GM12878 (cell line): ENCODE measurements at regions not wholly inside any gene's neighbourhood (a gene's known extent, or its start where the extent isn't known, plus 50 kb on each side); places are given as distances from the start of the nearest gene placed in this dataset.

Source experiments
- ATAC-seq: fragments of 200-7000 bp; cut with Tn5 transposase; 3 replicates; pipeline ENCODE4 v1.9.1; 2020; ENCODE audit warnings: mild to moderate bottlenecking, moderate library complexity
- BruUV-seq: library from RNA; stranded (reverse); fragments of 400-500 nt; replicated peaks from 2 replicates; lab custom pipeline; 2021; lab: Mats Ljungman, UMichigan
- CTCF ChIA-PET: fragments of 300-600 bp; sonication (Branson Sonifier 250); formaldehyde crosslinking; extraction: SDS; loops from one replicate; lab custom pipeline; 2021; ENCODE audit warnings: inconsistent platforms; lab: Yijun Ruan, JAX
- POLR2A ChIA-PET: fragments of 350-600 bp; formaldehyde crosslinking; extraction: SDS; loops from one replicate; lab custom pipeline; 2021; ENCODE audit warnings: inconsistent platforms; lab: Charles Lee
- RAD21 ChIA-PET: fragments of 300-600 bp; sonication (Branson Sonifier 250); formaldehyde crosslinking; loops from one replicate; lab custom pipeline; 2023; ENCODE audit warnings: antibody characterized with exemption; ENCODE audit not compliant: unreplicated experiment; lab: Charles Lee
- SMC1A ChIA-PET: fragments of 300-600 bp; sonication (Branson Sonifier 250); formaldehyde crosslinking; loops from one replicate; lab custom pipeline; 2023; ENCODE audit not compliant: unreplicated experiment, uncharacterized antibody; lab: Charles Lee
- DNase-seq: peaks from one replicate; pipeline ENCODE4 v3.0.0-alpha.2; 2011; ENCODE audit warnings: low read depth, low spot score
- FAIRE-seq: peaks from 3 replicates; lab custom pipeline; 2011; peaks lifted over from hg19 to GRCh38; lab: Jason Lieb, UNC
- H2AFZ ChIP-seq: 2 replicates; pipeline ENCODE4 v1.6.0; 2011; ENCODE audit warnings: low read depth, low read length, control low read depth; ENCODE audit not compliant: control insufficient read depth
- H3K27ac ChIP-seq: 2 replicates; pipeline ENCODE4 v1.5.1; 2011; ENCODE audit warnings: control low read depth; ENCODE audit not compliant: control insufficient read depth, insufficient read depth
- H3K27me3 ChIP-seq, 2 experiments: replicated peaks in 1 of 2; 2 replicates each; pipeline versions ENCODE4 v1.6.0 to v1.6.1; 2011; ENCODE audit warnings: low read length in 1 of 2; ENCODE audit not compliant: control insufficient read depth in 2 of 2, insufficient read depth in 2 of 2
- H3K36me3 ChIP-seq, 2 experiments: 2 replicates each; pipeline ENCODE4 v1.5.1; 2011; ENCODE audit warnings: low read length in 1 of 2; ENCODE audit not compliant: control insufficient read depth in 2 of 2, insufficient read depth in 2 of 2
- H3K4me1 ChIP-seq: 2 replicates; pipeline ENCODE4 v1.6.1; 2011; ENCODE audit warnings: mild to moderate bottlenecking, low read length, moderate library complexity, mixed read lengths; ENCODE audit not compliant: control insufficient read depth, insufficient read depth
- H3K4me2 ChIP-seq: 2 replicates; pipeline ENCODE4 v1.6.0; 2011; ENCODE audit warnings: control low read depth; ENCODE audit not compliant: control insufficient read depth, insufficient read depth
- H3K4me3 ChIP-seq: fragments of 200-600 bp; sonication (generic); 2 replicates; pipeline ENCODE4 v1.5.1; 2016
- H3K79me2 ChIP-seq: 2 replicates; pipeline ENCODE4 v1.6.0; 2011; ENCODE audit warnings: low read length; ENCODE audit not compliant: control insufficient read depth, insufficient read depth
- H3K9ac ChIP-seq: 2 replicates; pipeline ENCODE4 v1.8.0; 2011; ENCODE audit warnings: low read length, control low read depth, mixed read lengths; ENCODE audit not compliant: control insufficient read depth, insufficient read depth
- H3K9me3 ChIP-seq: replicated peaks from 3 replicates; pipeline ENCODE4 v1.5.1; 2011; ENCODE audit warnings: mild to moderate bottlenecking, low read length; ENCODE audit not compliant: control insufficient read depth, insufficient read depth
- H4K20me1 ChIP-seq: 2 replicates; pipeline ENCODE4 v1.6.0; 2011; ENCODE audit not compliant: control insufficient read depth, insufficient read depth
- BRCA1 ChIP-seq: IDR thresholded peaks from 2 replicates; pipeline ENCODE4 v1.6.1; 2011; ENCODE audit warnings: low read depth, low read length, improper control_type of control experiment
- CEBPZ ChIP-seq: fragments of 150-350 bp; IDR thresholded peaks from 2 replicates; pipeline ENCODE4 v1.6.1; 2016; ENCODE audit warnings: low read depth, low read length
- CREB1 ChIP-seq: IDR thresholded peaks from 2 replicates; pipeline ENCODE4 v1.6.1; 2012; ENCODE audit warnings: low read depth, mild to moderate bottlenecking, inconsistent platforms
- HCFC1 ChIP-seq: fragments of 150-350 bp; IDR thresholded peaks from 2 replicates; pipeline ENCODE4 v1.6.1; 2014; ENCODE audit warnings: low read length
- IRF5 ChIP-seq: fragments of 450-650 bp; IDR thresholded peaks from 2 replicates; pipeline ENCODE4 v1.6.1; 2017; ENCODE audit warnings: borderline replicate concordance
- KAT2A ChIP-seq: conservative IDR thresholded peaks from 2 replicates; pipeline ENCODE4 v1.6.1; 2011; ENCODE audit warnings: low read depth, low read length; ENCODE audit not compliant: control insufficient read depth
- KDM1A ChIP-seq: fragments of 200-600 bp; sonication (generic); IDR thresholded peaks from 2 replicates; pipeline ENCODE4 v1.6.1; 2016; ENCODE audit warnings: borderline replicate concordance
- MLLT1 ChIP-seq: fragments of 450-650 bp; IDR thresholded peaks from 2 replicates; pipeline ENCODE4 v1.6.1; 2016; ENCODE audit warnings: mild to moderate bottlenecking
- NBN ChIP-seq: fragments of 450-650 bp; IDR thresholded peaks from 2 replicates; pipeline ENCODE4 v1.6.1; 2016
- SP1 ChIP-seq: IDR thresholded peaks from one replicate; pipeline ENCODE4 v1.6.1; 2011; ENCODE audit warnings: low read depth, low read length
- STAT3 ChIP-seq: IDR thresholded peaks from 2 replicates; pipeline ENCODE4 v1.6.1; 2011; ENCODE audit warnings: low read depth, low read length, improper control_type of control experiment
- ZNF217 ChIP-seq: fragments of 450-650 bp; IDR thresholded peaks from 2 replicates; pipeline ENCODE4 v1.6.1; 2017; ENCODE audit warnings: antibody characterized with exemption, mild to moderate bottlenecking
- ZNF24 ChIP-seq: fragments of 450-650 bp; IDR thresholded peaks from 2 replicates; pipeline ENCODE4 v1.6.1; 2017; ENCODE audit warnings: antibody characterized with exemption, mild to moderate bottlenecking
- ZNF384 ChIP-seq: IDR thresholded peaks from 2 replicates; pipeline ENCODE4 v1.6.1; 2012; ENCODE audit warnings: low read depth, mild to moderate bottlenecking, low read length, improper control_type of control experiment, borderline replicate concordance
- WGBS: methylation state at CpG from one replicate; pipeline ENCODE4 v1.1.6; 2016; ENCODE audit warnings: low lambda C conversion rate; ENCODE audit not compliant: insufficient replicate concordance, insufficient coverage; ENCODE audit errors: missing lambda C conversion rate; 5-methylcytosine and 5-hydroxymethylcytosine counted together
- in situ Hi-C: fragments of 300-500 bp; cut with MboI; formaldehyde crosslinking; loops from 9 replicates; pipeline ENCODE4 v1.14.3; 2018; ENCODE audit warnings: mixed read lengths
- intact Hi-C: fragments of 100-400 bp; cut with micrococcal nuclease; formaldehyde crosslinking; loops from one replicate; pipeline ENCODE4 v1.14.2; 2022; ENCODE audit not compliant: unreplicated experiment

GRCh38 chr2:22261165-22261564 is 1123.8 kb upstream of the KLHL29 start (continued):
- TF ChIP-seq ZNF384 (no peak), MLLT1 (no peak), HCFC1 (no peak)

GRCh38 chr2:22270341-22270740 is 1114.6 kb upstream of the KLHL29 start:
- no peaks in the 10 kb centered on the region for H3K4me1 ChIP-seq
- ChIA-PET SMC1A (no interaction called here), POLR2A (no interaction called here), CTCF (no interaction called here), RAD21 (no interaction called here)
- no peak for ATAC-seq
- in situ Hi-C loops (no loop called here), intact Hi-C loops (no loop called here)
- H4K20me1 ChIP-seq = no peaks in the 10 kb centered on the region
- no peaks in the 10 kb centered on the region for H3K79me2 ChIP-seq
- no peak overlapping the region for H2AFZ ChIP-seq
- no peak overlapping the region for H3K4me3 ChIP-seq
- TF ChIP-seq IRF5 (no peak), BRCA1 (no peak), KAT2A (no peak), CREB1 (no peak), ZNF217 (no peak), KDM1A (no peak), NBN (no peak), ZNF24 (no peak), SP1 (no peak), CEBPZ (no peak), STAT3 (no peak)
- H3K9ac ChIP-seq = no peak overlapping the region
- H3K27ac ChIP-seq = no peak overlapping the region
- H3K36me3 ChIP-seq = no peaks in the 10 kb centered on the region
- H3K4me2 ChIP-seq = no peak overlapping the region
- H3K27me3 ChIP-seq = no peaks in the 10 kb centered on the region
- FAIRE-seq = no peak
- no peak for DNase-seq
- BruUV-seq = no TSS peak
- no peaks in the 10 kb centered on the region for H3K9me3 ChIP-seq
- WGBS = 38% methylated on average over 1 of the region's 1 CpG
